Stimulated activated CD4-positive, alpha-beta T cell treated with anti-CD3 and anti-CD28 coated beads, Interleukin-12 subunit alpha, Interleukin-12 subunit beta, amount 100 ng/mL, for 4 hours (primary cell): ENCODE measurements at regions not wholly inside any gene's neighbourhood (a gene's known extent, or its start where the extent isn't known, plus 50 kb on each side); places are given as distances from the start of the nearest gene placed in this dataset.
"Not testable (repeated sequence)": the region's sequence is repeated elsewhere in the genome, so short reads cannot be mapped to it uniquely, and the experiment has no call there.

Source experiments
- DNase-seq: peaks from one replicate; pipeline ENCODE4 v3.0.0-alpha.2; 2020

DNA sequence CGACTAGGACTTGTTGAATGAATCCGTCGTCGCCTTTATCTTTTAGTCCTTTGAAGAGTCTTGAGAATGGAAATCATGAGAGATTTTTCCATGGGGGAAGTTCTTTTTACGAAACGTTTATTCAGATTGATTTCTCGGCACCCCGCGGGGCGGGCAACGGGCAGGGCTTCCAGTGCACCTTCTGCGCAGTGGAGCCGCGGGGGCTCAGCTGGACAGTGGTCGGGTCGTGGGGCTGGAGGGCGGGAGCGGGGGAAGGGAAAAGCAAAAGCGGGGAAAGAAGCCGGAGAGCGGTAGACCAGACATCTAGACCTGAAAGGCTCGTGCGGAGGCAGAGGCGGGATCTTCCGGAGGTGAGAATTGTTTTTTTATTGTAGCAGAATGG is 103.0 kb downstream of the NBPF11 start:
- DNase-seq: peak; percentile 22

DNA sequence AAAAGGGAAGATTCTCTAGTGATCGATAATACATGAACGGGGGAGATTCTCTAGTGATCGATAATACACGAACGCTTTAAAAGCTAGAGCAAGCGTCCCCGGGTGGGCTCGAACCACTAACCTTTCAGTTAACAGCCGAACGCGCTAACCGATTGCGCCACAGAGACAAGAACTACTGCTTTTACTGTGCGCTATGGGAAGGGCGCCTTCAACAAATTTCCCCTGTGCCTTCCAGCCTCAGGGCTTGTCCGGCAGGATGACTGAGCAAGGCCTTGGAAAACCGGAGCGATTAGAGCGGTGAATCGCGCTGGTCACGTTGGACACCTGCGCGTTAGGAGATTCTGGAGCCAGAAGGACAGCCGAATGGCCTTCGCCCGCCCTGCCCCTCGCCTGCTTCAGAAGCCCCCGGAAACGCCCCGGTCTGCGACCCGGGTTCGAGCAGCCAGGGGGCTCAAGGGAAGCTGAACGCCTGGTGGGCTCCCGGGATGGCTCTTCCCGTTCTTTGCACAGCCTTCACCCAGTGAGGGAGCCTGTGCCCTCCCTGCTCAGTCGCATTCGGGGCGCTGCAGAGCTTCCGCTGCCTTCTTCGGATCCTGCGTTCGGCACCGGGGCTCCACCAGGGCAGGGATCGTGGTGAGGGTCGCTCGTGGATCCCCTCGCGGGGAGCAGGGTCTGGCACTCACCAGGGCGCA is 103.5 kb downstream of the NBPF11 start:
- DNase-seq: peak; percentile 18

- DNase-seq: not testable (repeated sequence)
These were observed 106.2 kb downstream of the NBPF11 start for GRCh38 chr1:148045872-148046271.

- DNase-seq: not testable (repeated sequence)
These were observed 107.6 kb downstream of the NBPF11 start for GRCh38 chr1:148044495-148044894.
